AG04450 (cell line): ENCODE measurements at regions not wholly inside any gene's neighbourhood (a gene's known extent, or its start where the extent isn't known, plus 50 kb on each side); places are given as distances from the start of the nearest gene placed in this dataset.
"Not testable (repeated sequence)": the region's sequence is repeated elsewhere in the genome, so short reads cannot be mapped to it uniquely, and the experiment has no call there.

Experiments
- CTCF ChIA-PET: fragments of 300-600, 350-600 bp; formaldehyde crosslinking; extraction: SDS; loops from one replicate; lab custom pipeline; 2022; ENCODE audit warnings: antibody characterized with exemption, inconsistent platforms; lab: Charles Lee
- POLR2A ChIA-PET: fragments of 350-600 bp; formaldehyde crosslinking; extraction: SDS; loops from one replicate; lab custom pipeline; 2021; ENCODE audit warnings: antibody characterized with exemption, inconsistent platforms; lab: Yijun Ruan, JAX
- DNase-seq: peaks from one replicate; pipeline ENCODE4 v3.0.0-alpha.2; 2011; ENCODE audit warnings: low read depth, low spot score
- H3K27ac ChIP-seq: one replicate; pipeline ENCODE4 v1.5.1; 2012; ENCODE audit warnings: low read depth, low read length, control low read depth
- H3K27me3 ChIP-seq: one replicate; pipeline ENCODE4 v1.6.0; 2012; ENCODE audit warnings: low read length; ENCODE audit not compliant: control insufficient read depth, insufficient read depth
- H3K4me3 ChIP-seq: 2 replicates; pipeline ENCODE4 v1.5.1; 2011; ENCODE audit warnings: mild to moderate bottlenecking, low read depth, low read length, control low read depth
- H3K9me3 ChIP-seq: 2 replicates; pipeline ENCODE4 v1.5.1; 2012; ENCODE audit warnings: low read length; ENCODE audit not compliant: control insufficient read depth, insufficient read depth
- TF ChIP-seq, protein P1 (sequence below): IDR thresholded peaks from 2 replicates; pipeline ENCODE4 v1.5.1; 2011; ENCODE audit warnings: low read depth, low read length, control low read depth, inconsistent platforms

GRCh38 chr5:99010294-99010693 lies 81.5 kb upstream of the CHD1 start:
- no peaks in the 10 kb centered on the region for H3K27me3 ChIP-seq
- TF ChIP-seq, protein P1, sequence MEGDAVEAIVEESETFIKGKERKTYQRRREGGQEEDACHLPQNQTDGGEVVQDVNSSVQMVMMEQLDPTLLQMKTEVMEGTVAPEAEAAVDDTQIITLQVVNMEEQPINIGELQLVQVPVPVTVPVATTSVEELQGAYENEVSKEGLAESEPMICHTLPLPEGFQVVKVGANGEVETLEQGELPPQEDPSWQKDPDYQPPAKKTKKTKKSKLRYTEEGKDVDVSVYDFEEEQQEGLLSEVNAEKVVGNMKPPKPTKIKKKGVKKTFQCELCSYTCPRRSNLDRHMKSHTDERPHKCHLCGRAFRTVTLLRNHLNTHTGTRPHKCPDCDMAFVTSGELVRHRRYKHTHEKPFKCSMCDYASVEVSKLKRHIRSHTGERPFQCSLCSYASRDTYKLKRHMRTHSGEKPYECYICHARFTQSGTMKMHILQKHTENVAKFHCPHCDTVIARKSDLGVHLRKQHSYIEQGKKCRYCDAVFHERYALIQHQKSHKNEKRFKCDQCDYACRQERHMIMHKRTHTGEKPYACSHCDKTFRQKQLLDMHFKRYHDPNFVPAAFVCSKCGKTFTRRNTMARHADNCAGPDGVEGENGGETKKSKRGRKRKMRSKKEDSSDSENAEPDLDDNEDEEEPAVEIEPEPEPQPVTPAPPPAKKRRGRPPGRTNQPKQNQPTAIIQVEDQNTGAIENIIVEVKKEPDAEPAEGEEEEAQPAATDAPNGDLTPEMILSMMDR, result no peak
- DNase-seq, result no peak
- no peak overlapping the region for H3K4me3 ChIP-seq
- POLR2A ChIA-PET, result no interaction called here
- H3K9me3 ChIP-seq, result no peaks in the 10 kb centered on the region
- no peak overlapping the region for H3K27ac ChIP-seq
- CTCF ChIA-PET, result no interaction called here

DNA sequence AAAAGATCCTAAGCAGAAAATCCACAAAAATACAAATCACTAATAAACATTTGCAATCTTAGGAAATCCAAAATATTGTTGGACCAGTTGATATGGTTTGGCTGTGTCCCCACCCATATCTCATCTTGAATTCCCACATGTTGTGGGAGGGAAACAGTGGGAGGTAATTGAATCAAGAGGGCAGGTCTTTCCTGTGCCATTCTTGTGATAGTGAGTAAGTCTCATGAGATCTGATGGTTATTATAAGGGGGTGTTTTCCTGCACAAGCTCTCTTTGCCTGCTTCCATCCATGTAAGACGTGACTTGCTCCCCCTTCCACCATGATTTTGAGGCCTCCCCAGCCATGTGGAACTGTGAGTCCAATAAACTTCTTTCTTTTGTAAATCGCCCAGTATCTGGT lies 79.2 kb upstream of the CHD1 start:
- CTCF ChIA-PET, DNase-seq, H3K4me3 ChIP-seq, H3K27me3 ChIP-seq, POLR2A ChIA-PET, H3K27ac ChIP-seq, H3K9me3 ChIP-seq: not testable (repeated sequence)

- ChIA-PET POLR2A (no interaction called here), CTCF (no interaction called here)
- TF ChIP-seq, protein P1, result no peak
- Histone ChIP-seq H3K27me3 (no peaks in the 10 kb centered on the region), H3K9me3 (no peaks in the 10 kb centered on the region), H3K4me3 (no peak overlapping the region), H3K27ac (no peak overlapping the region)
- DNase-seq, result no peak
Observed at GRCh38 chr5:99005506-99005905, 76.7 kb upstream of the CHD1 start.

GRCh38 chr5:99004960-99005359 lies 76.2 kb upstream of the CHD1 start:
- no peaks in the 10 kb centered on the region for H3K27me3 ChIP-seq
- ChIA-PET POLR2A (no interaction called here), CTCF (no interaction called here)
- H3K4me3 ChIP-seq, result no peak overlapping the region
- DNase-seq, result no peak
- TF ChIP-seq, protein P1, result no peak
- no peaks in the 10 kb centered on the region for H3K9me3 ChIP-seq
- no peak overlapping the region for H3K27ac ChIP-seq

- TF ChIP-seq, protein P1, result no peak
- POLR2A ChIA-PET, result no interaction called here
- CTCF ChIA-PET, result no interaction called here
- Histone ChIP-seq H3K9me3 (no peaks in the 10 kb centered on the region), H3K4me3 (no peak overlapping the region), H3K27me3 (no peaks in the 10 kb centered on the region), H3K27ac (no peak overlapping the region)
- no peak for DNase-seq
Observed at GRCh38 chr5:99000876-99001275, 72.1 kb upstream of the CHD1 start.

GRCh38 chr5:99000221-99000620 lies 71.4 kb upstream of the CHD1 start:
- DNase-seq, result no peak
- TF ChIP-seq, protein P1, result no peak
- POLR2A ChIA-PET, result no interaction called here
- no peak overlapping the region for H3K27ac ChIP-seq
- CTCF ChIA-PET, result no interaction called here
- H3K27me3 ChIP-seq, result no peaks in the 10 kb centered on the region
- no peak overlapping the region for H3K4me3 ChIP-seq
- no peaks in the 10 kb centered on the region for H3K9me3 ChIP-seq
